ENCODE measurements at regions not wholly inside any gene's neighbourhood (a gene's known extent, or its start where the extent isn't known, plus 50 kb on each side); places are given as distances from the start of the nearest gene placed in this dataset.

DNA sequence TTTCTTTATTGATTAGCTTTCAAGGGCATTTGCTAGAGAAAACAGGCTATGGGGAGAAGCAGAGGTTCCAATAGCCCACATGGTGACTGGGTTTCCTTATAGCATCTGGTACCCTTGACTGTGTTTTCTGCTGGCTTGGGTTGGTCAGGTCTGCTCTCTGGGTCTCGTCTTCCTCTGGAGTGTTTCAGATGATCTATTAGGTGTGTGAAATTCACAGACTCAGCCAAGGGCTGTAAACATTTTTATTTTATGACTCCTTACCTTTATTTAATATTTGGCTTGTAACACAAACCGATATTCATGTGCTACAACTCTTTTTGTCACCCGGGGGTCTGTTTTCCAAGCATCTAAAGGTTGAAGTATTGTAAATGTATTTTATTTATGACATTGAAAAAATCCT lies 338.9 kb downstream of the GADD45G start:
- Histone ChIP-seq H4K8ac (ENCODE audit: extremely low read depth, insufficient read depth, low read length) (no peak overlapping the region), H4K5ac (ENCODE audit: insufficient read length, low read depth, low read length) (no peak overlapping the region), H3K4me2 (ENCODE audit: insufficient read depth in 1 of 2, low read depth in 2 of 2, low read length in 2 of 2) (no peak overlapping the region), H3K9ac (replicated peaks in 1 of 4; ENCODE audit: extremely low read depth in 1 of 4, low read depth in 3 of 4, low read length in 3 of 4) (no peak overlapping the region), H3K9me3 (ENCODE audit: insufficient read depth in 2 of 2, low read depth in 1 of 2, low read length in 1 of 2) (no peaks in the 10 kb centered on the region), H2BK5ac (ENCODE audit: low read depth, low read length) (no peak overlapping the region), H3K4ac (replicated peaks; ENCODE audit: insufficient read length, low read depth, low read length) (no peak overlapping the region), H2BK120ac (replicated peaks; ENCODE audit: low read depth, low read length) (no peak overlapping the region), H4K20me1 (replicated peaks in 1 of 2; ENCODE audit: control insufficient read depth in 1 of 2, insufficient read depth in 2 of 2, low read length in 2 of 2) (no peaks in the 10 kb centered on the region), H3K79me2 (ENCODE audit: control insufficient read depth in 1 of 2, insufficient read depth in 2 of 2, low read length in 2 of 2) (no peaks in the 10 kb centered on the region), H3K14ac (ENCODE audit: insufficient read length) (no peak overlapping the region), H3K18ac (ENCODE audit: extremely low read depth, low read length) (no peak overlapping the region), H3K23ac (ENCODE audit: insufficient read length) (no peak overlapping the region), H3K23me2 (ENCODE audit: low read depth, low read length) (no peaks in the 10 kb centered on the region), H2BK20ac (ENCODE audit: low read length) (no peak overlapping the region), H3K4me1 (replicated peaks in 1 of 4; ENCODE audit: control insufficient read depth in 3 of 4, insufficient read depth in 4 of 4, low read length in 3 of 4) (no peaks in the 10 kb centered on the region), H4K91ac (replicated peaks; ENCODE audit: insufficient read length, low read length) (no peak overlapping the region), H2AFZ (ENCODE audit: low read length) (no peak overlapping the region), H3K56ac (replicated peaks; ENCODE audit: insufficient read length, low read depth, low read length) (no peak overlapping the region), H2BK15ac (ENCODE audit: low read length) (no peak overlapping the region), H2AK5ac (ENCODE audit: low read depth, low read length) (no peak overlapping the region), H3K27me3 (replicated peaks in 1 of 4; ENCODE audit: control insufficient read depth in 3 of 4, extremely low read depth in 1 of 4, insufficient read depth in 3 of 4, low read length in 3 of 4) (no peaks in the 10 kb centered on the region), H3K79me1 (ENCODE audit: low read depth, low read length) (no peaks in the 10 kb centered on the region), H3K27ac (ENCODE audit: low read depth, low read length) (no peak overlapping the region), H3K36me3 (ENCODE audit: control insufficient read depth in 2 of 4, insufficient read depth in 4 of 4, low read length in 3 of 4) (no peaks in the 10 kb centered on the region), H2BK12ac (ENCODE audit: low read depth, low read length) (no peak overlapping the region), H3K4me3 (ENCODE audit: extremely low read depth in 1 of 4, insufficient read depth in 2 of 4, low read depth in 3 of 4, low read length in 4 of 4) (no peak overlapping the region)
- ChIA-PET POLR2A (ENCODE audit: partially characterized antibody) (interaction anchor here (0.7 to 1.1 kb wide), 2 partner anchors 12 to 339 kb away, joined by 3 read pairs; partner anchors contain the start of gene GADD45G), CTCF (ENCODE audit: partially characterized antibody) (interaction anchor here (1.3 to 2.3 kb wide), 7 partner anchors 8 to 351 kb away, joined by 4 to 8 read pairs (median 4); no protein-coding TSS in a partner anchor)
- no peak for FAIRE-seq
- 90% methylated on average over 3 of the region's 3 CpGs; no CpG with 5 or more reads in 1 of the 2 experiments for WGBS, 2 experiments (ENCODE audit: extremely low coverage in 1 of 2, insufficient coverage in 1 of 2, insufficient read length in 1 of 2, insufficient replicate concordance in 2 of 2, low coverage in 1 of 2, low lambda C conversion rate in 2 of 2, missing lambda C conversion rate in 1 of 2)
- no peak for DNase-seq (ENCODE audit: low read depth in 1 of 2, low spot score in 2 of 2)
- no peak for TF ChIP-seq CREB1 (IDR thresholded peaks at IDR 0.05)
- no peak for TF ChIP-seq GTF2F1 (IDR thresholded peaks at IDR 0.05; ENCODE audit: borderline replicate concordance, low read depth, low read length)
- TF ChIP-seq CBX8 (IDR thresholded peaks at IDR 0.05; ENCODE audit: borderline replicate concordance, low read depth, low read length), result no peak
- no peak for TF ChIP-seq RBBP5 (IDR thresholded peaks at IDR 0.05; ENCODE audit: borderline replicate concordance, low read depth, low read length)
- no peak for TF ChIP-seq YY1 (IDR thresholded peaks at IDR 0.05; ENCODE audit: low read depth, low read length)
- TF ChIP-seq CHD2 (IDR thresholded peaks at IDR 0.05; ENCODE audit: low read length), result no peak
- TF ChIP-seq NRF1 (IDR thresholded peaks at IDR 0.05; ENCODE audit: low read depth, low read length), result no peak
- no peak for TF ChIP-seq ASH2L (IDR thresholded peaks at IDR 0.05; ENCODE audit: low read length)
- no peak for TF ChIP-seq CTBP2 (IDR thresholded peaks at IDR 0.05; ENCODE audit: borderline replicate concordance, insufficient read depth, insufficient read length, low read length)
- TF ChIP-seq TAF7 (optimal IDR thresholded peaks at IDR 0.05; ENCODE audit: borderline replicate concordance, low read depth, low read length), result no peak
- TF ChIP-seq PHF8 (conservative IDR thresholded peaks at IDR 0.05; ENCODE audit: low read depth, low read length), result no peak
- no peak for TF ChIP-seq HDAC6 (IDR thresholded peaks at IDR 0.05; ENCODE audit: low read depth, low read length)
- TF ChIP-seq RAD21 (IDR thresholded peaks at IDR 0.05 in 1 of 2, conservative IDR thresholded peaks at IDR 0.05 in 1 of 2; ENCODE audit: low read depth in 2 of 2, low read length in 2 of 2), result no peak

Data from H1 (cell line).